ENCODE measurements at regions not wholly inside any gene's neighbourhood (a gene's known extent, or its start where the extent isn't known, plus 50 kb on each side); places are given as distances from the start of the nearest gene placed in this dataset.

GRCh38 chrX:124796989-124797388 is 450.6 kb downstream of the SH2D1A start:
- TF ChIP-seq ZFP30 (CRISPR knock-in tag; IDR thresholded peaks at IDR 0.05) (no peak), TCF4 (CRISPR knock-in tag; IDR thresholded peaks at IDR 0.05; ENCODE audit: borderline replicate concordance) (no peak), CREB5 (CRISPR knock-in tag; IDR thresholded peaks at IDR 0.05; ENCODE audit: low read depth) (no peak), OSR1 (CRISPR knock-in tag; IDR thresholded peaks at IDR 0.05) (no peak), RARB (CRISPR knock-in tag; IDR thresholded peaks at IDR 0.05) (no peak), BACH2 (CRISPR knock-in tag; IDR thresholded peaks at IDR 0.05; ENCODE audit: borderline replicate concordance) (no peak), ISL1 (CRISPR knock-in tag; IDR thresholded peaks at IDR 0.05) (no peak), ZNF8 (CRISPR knock-in tag; IDR thresholded peaks at IDR 0.05) (no peak), PATZ1 (CRISPR knock-in tag; IDR thresholded peaks at IDR 0.05; ENCODE audit: borderline replicate concordance) (no peak), ZFP3 (CRISPR knock-in tag; IDR thresholded peaks at IDR 0.05) (no peak)
- TF ChIP-seq, protein P1, sequence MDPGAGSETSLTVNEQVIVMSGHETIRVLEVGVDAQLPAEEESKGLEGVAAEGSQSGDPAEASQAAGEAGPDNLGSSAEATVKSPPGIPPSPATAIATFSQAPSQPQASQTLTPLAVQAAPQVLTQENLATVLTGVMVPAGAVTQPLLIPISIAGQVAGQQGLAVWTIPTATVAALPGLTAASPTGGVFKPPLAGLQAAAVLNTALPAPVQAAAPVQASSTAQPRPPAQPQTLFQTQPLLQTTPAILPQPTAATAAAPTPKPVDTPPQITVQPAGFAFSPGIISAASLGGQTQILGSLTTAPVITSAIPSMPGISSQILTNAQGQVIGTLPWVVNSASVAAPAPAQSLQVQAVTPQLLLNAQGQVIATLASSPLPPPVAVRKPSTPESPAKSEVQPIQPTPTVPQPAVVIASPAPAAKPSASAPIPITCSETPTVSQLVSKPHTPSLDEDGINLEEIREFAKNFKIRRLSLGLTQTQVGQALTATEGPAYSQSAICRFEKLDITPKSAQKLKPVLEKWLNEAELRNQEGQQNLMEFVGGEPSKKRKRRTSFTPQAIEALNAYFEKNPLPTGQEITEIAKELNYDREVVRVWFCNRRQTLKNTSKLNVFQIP (CRISPR knock-in tag; IDR thresholded peaks at IDR 0.05; ENCODE audit: borderline replicate concordance, low read depth): no peak
